Adrenal gland (tissue), 9 donors: ENCODE measurements at regions not wholly inside any gene's neighbourhood (a gene's known extent, or its start where the extent isn't known, plus 50 kb on each side); places are given as distances from the start of the nearest gene placed in this dataset.

ENCODE experiments used
- DNase-seq, 7 donors: peaks; one replicate each; pipeline ENCODE4 v3.0.0-alpha.2; 2019 to 2020
- H3K27ac ChIP-seq, 5 donors: fragments of 200-600 bp; sonication (generic) in 4 of 5; 1 replicate in 3 of 5; 2 replicates in 2 of 5; pipeline versions ENCODE4 v1.5.1 to v1.8.0; 2016 to 2020; ENCODE audit warnings: mild to moderate bottlenecking in 1 of 5
- H3K27me3 ChIP-seq: fragments of 200-600 bp; 2 replicates; pipeline ENCODE4 v1.8.0; 2021
- H3K36me3 ChIP-seq, 2 donors: fragments of 200-600 bp; replicated peaks in 1 of 2; 1 replicate in 1 of 2; 2 replicates in 1 of 2; pipeline versions ENCODE4 v1.5.1 to v1.8.0; 2018 to 2022
- H3K4me1 ChIP-seq, 2 donors: fragments of 200-600 bp; replicated peaks in 1 of 2; 1 replicate in 1 of 2; 2 replicates in 1 of 2; pipeline versions ENCODE4 v1.5.1 to v1.8.0; 2018 to 2021
- H3K4me3 ChIP-seq, 4 donors: fragments of 200-600 bp; sonication (generic) in 3 of 4; one replicate each; pipeline ENCODE4 v1.5.1; 2016 to 2018
- H3K9me3 ChIP-seq, 3 donors: fragments of 200-600 bp; sonication (generic) in 1 of 3; replicated peaks in 1 of 3; 1 replicate in 2 of 3; 2 replicates in 1 of 3; pipeline versions ENCODE4 v1.5.1 to v1.8.0; 2016 to 2021
- POLR2A ChIP-seq, 2 donors: fragments of 450-650 bp; IDR thresholded peaks; one replicate each; pipeline ENCODE4 v1.6.1; 2017; ENCODE audit warnings: antibody characterized with exemption in 2 of 2, mild to moderate bottlenecking in 2 of 2, moderate library complexity in 1 of 2
- WGBS, 4 donors: extraction: QIAGEN DNeasy Blood & Tissue Kit in 2 of 4; methylation state at CpG; one replicate each; pipeline versions ENCODE4 v1.1.5 to v1.1.7; 2013 to 2017; 5-methylcytosine and 5-hydroxymethylcytosine counted together
- intact Hi-C, 2 donors: fragments of 100-400 bp; cut with DNase I; formaldehyde crosslinking; loops; one replicate each; pipeline versions ENCODE4 v1.14.1 to v1.15.0; 2022 to 2023
- TF ChIP-seq, protein P1 (sequence below), 6 experiments: fragments of 450-650 bp in 4 of 6; fragments of 200-600 bp in 2 of 6; sonication (generic) in 1 of 6; IDR thresholded peaks; 1 replicate in 5 of 6; 2 replicates in 1 of 6; pipeline versions ENCODE4 v1.5.1 to v1.8.0; 2016 to 2021; ENCODE audit warnings: antibody characterized with exemption in 6 of 6, mild to moderate bottlenecking in 2 of 6, moderate library complexity in 1 of 6
- donor health status: healthy with polysubstance abuse.
- donor health status: Bipolar disorder and iron deficiency.
- donor health status: DM: yes; HTN: yes; CAD: no.
- donor health status: DM: no; HTN: no; CAD: no.
- donor health status: DM: no; HTN: no; CAD: no.

DNA sequence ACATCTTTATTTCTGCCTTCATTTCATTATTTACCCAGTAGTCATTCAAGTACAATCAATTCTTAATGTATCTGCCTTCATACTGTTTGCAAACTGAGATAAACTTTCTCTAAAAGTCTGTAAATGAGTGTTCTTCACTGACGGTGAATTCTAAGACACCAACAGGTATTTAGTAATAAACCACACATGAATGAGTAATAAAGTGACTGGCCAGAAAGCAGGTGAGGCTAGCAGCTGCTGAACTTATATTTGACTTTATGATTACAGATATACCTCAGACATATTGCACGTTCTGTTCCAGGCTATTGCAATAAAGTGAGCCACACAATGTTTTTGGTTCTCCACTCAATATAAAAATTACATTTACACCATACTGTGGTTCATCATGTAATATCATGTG, 1894.0 kb upstream of the RAG2 start:
- TF ChIP-seq, protein P1, sequence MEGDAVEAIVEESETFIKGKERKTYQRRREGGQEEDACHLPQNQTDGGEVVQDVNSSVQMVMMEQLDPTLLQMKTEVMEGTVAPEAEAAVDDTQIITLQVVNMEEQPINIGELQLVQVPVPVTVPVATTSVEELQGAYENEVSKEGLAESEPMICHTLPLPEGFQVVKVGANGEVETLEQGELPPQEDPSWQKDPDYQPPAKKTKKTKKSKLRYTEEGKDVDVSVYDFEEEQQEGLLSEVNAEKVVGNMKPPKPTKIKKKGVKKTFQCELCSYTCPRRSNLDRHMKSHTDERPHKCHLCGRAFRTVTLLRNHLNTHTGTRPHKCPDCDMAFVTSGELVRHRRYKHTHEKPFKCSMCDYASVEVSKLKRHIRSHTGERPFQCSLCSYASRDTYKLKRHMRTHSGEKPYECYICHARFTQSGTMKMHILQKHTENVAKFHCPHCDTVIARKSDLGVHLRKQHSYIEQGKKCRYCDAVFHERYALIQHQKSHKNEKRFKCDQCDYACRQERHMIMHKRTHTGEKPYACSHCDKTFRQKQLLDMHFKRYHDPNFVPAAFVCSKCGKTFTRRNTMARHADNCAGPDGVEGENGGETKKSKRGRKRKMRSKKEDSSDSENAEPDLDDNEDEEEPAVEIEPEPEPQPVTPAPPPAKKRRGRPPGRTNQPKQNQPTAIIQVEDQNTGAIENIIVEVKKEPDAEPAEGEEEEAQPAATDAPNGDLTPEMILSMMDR (IDR thresholded peaks at IDR 0.05) = no peak
- Histone ChIP-seq H3K27me3 (no peaks in the 10 kb centered on the region), H3K4me1 (no peaks in the 10 kb centered on the region), H3K9me3 (no peaks in the 10 kb centered on the region), H3K36me3 (no peaks in the 10 kb centered on the region), H3K4me3 (no peak overlapping the region), H3K27ac (no peak overlapping the region)
- WGBS, 4 donors = 85 to 90% (median 88%) methylated on average over 2 of the region's 2 CpGs
- no peak for DNase-seq
- intact Hi-C loops = no loop called here

DNA sequence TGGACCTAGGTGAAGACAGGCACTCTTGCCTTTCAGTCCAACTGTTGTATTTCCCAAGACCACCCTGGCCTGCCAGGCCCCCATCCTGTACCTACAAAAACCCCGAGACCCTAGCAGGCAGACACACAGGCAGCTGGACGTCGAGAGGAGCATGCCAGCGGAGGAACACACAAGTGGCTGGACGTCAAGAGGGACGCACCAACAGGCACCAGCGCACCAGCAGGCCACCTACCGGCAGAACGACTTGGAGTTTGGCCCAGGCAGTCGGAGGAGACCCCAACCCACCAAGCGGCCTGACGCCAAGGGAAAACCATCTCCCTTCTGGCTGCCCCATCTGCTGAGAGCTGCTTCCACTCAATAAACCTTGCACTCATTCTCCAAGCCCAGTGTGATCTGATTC, 1883.4 kb upstream of the RAG2 start:
- intact Hi-C loops = no loop called here
- Histone ChIP-seq H3K9me3 (no peaks in the 10 kb centered on the region), H3K27ac (no peak overlapping the region), H3K4me3 (no peak overlapping the region), H3K27me3 (no peaks in the 10 kb centered on the region), H3K36me3 (no peaks in the 10 kb centered on the region), H3K4me1 (no peaks in the 10 kb centered on the region)
- no peak for DNase-seq
- 94 to 100% (median 97%) methylated on average over 3 to 12 of the region's 12 CpGs for WGBS, 4 donors
- TF ChIP-seq, protein P1 (IDR thresholded peaks at IDR 0.05) = no peak
- no peak for TF ChIP-seq POLR2A (IDR thresholded peaks at IDR 0.05)

DNA sequence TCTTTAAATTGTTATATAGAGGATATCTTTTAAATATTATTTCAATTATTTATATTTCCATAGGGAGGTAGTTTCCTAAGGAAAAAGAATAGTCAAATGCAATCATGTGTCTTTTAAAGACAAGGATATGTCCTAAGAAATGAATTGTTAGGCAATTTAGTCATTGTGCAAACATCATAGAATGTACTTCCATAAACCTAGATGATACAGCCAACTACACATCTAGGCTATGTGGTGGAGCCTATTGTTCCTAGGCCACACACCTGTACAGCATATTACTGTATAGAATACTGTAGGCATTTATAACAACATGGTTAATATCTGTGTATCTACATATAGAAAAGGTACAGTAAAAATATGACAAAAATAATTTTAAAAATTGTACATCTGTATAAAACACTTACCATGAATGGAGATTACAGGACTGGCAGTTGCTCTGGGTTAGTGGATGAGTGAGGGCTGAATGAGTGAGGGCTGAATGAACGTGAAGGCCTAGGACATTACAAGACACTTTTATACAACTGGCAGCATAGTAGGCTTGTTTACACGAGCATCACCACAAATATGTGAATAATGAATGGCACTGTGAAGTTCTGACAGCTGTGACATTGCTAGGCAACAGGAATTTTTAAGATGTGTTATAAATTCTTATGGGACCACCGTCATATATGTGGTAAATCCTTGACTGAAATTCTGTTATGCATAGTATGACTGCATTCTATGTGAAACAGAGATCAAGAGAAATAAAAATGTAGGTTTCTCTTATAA, 1879.0 kb upstream of the RAG2 start:
- no peak overlapping the region for H3K4me3 ChIP-seq
- no peaks in the 10 kb centered on the region for H3K4me1 ChIP-seq
- TF ChIP-seq, protein P1 (IDR thresholded peaks at IDR 0.05) = no peak
- H3K27me3 ChIP-seq = no peaks in the 10 kb centered on the region
- H3K9me3 ChIP-seq = no peaks in the 10 kb centered on the region
- DNase-seq = no peak
- intact Hi-C loops = no loop called here
- WGBS, 4 donors = 53 to 75% (median 63%) methylated on average over 3 of the region's 3 CpGs
- H3K27ac ChIP-seq = no peak overlapping the region
- H3K36me3 ChIP-seq = no peaks in the 10 kb centered on the region

DNA sequence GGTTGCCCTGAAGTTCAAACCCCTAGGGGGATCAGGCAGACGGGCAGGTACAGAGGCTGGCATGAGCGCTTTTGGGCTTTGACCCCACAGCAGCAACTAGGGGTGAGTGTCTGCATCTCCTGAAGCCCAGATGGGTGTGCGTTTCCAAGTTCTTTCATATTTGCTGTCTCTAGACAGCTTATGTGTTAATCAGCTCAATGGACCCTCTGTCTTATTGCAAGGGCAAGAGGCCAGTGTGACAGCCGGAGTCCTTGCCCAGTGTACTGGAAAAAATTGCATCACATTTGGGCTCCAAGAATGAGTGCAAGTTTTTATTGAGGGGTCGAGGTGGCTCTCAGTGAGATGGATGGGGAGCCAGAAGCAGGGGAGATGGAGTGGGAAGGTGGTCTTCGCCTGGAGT, 1863.7 kb upstream of the RAG2 start:
- TF ChIP-seq POLR2A (IDR thresholded peaks at IDR 0.05) = no peak
- TF ChIP-seq, protein P1 (IDR thresholded peaks at IDR 0.05) = no peak
- 76 to 96% (median 79%) methylated on average over 5 to 6 of the region's 6 CpGs for WGBS, 4 donors

More for the DNA sequence above, 1863.7 kb upstream of the RAG2 start:
- Histone ChIP-seq H3K9me3 (no peaks in the 10 kb centered on the region), H3K27me3 (no peaks in the 10 kb centered on the region), H3K27ac (no peak overlapping the region), H3K36me3 (no peaks in the 10 kb centered on the region), H3K4me1 (no peaks in the 10 kb centered on the region), H3K4me3 (no peak overlapping the region)
- no peak for DNase-seq
- intact Hi-C loops = no loop called here
